K562 (cell line): ENCODE measurements at regions not wholly inside any gene's neighbourhood (a gene's known extent, or its start where the extent isn't known, plus 50 kb on each side); places are given as distances from the start of the nearest gene placed in this dataset.

ENCODE experiments used
- BHLHE40 ChIP-seq: IDR thresholded peaks from 2 replicates; pipeline ENCODE4 v1.6.1; 2011; ENCODE audit warnings: low read length, improper control_type of control experiment
- CTBP1 ChIP-seq: fragments of 450-650 bp; IDR thresholded peaks from 2 replicates; pipeline ENCODE4 v1.6.1; 2016; ENCODE audit warnings: borderline replicate concordance
- GATAD2A ChIP-seq: fragments of 450-650 bp; IDR thresholded peaks from 2 replicates; pipeline ENCODE4 v1.6.1; 2017
- HMG20A ChIP-seq: fragments of 450-650 bp; formaldehyde crosslinking; conservative IDR thresholded peaks from 2 replicates; pipeline ENCODE4 v1.4.0; 2020; ENCODE audit warnings: mild to moderate bottlenecking, mixed read lengths
- HNRNPL ChIP-seq: fragments of 200-400 bp; formaldehyde crosslinking; IDR thresholded peaks from 2 replicates; pipeline ENCODE4 v1.6.1; 2017; ENCODE audit warnings: low read depth, mild to moderate bottlenecking, low read length
- JUN ChIP-seq, 2 experiments: sonication (generic) in 1 of 2; formaldehyde crosslinking in 1 of 2; IDR thresholded peaks; 2 replicates each; pipeline versions ENCODE4 v1.6.1 to v1.8.0; 2012 to 2022; ENCODE audit warnings: borderline replicate concordance in 2 of 2, mild to moderate bottlenecking in 2 of 2, improper control_type of control experiment in 1 of 2, low read depth in 1 of 2, low read length in 1 of 2, missing genetic modification reagents in 1 of 2
- NCOA2 ChIP-seq, 2 experiments: fragments of 450-650 bp; IDR thresholded peaks; 2 replicates each; pipeline ENCODE4 v1.6.1; 2018; ENCODE audit warnings: mild to moderate bottlenecking in 2 of 2, moderate library complexity in 1 of 2; ENCODE audit not compliant: partially characterized antibody in 2 of 2
- NR2C2 ChIP-seq, 2 experiments: fragments of 200-800 bp in 1 of 2; sonication (Bioruptor generic) in 1 of 2; sonication (generic) in 1 of 2; formaldehyde crosslinking in 1 of 2; IDR thresholded peaks; 2 replicates each; pipeline versions ENCODE4 v1.6.1 to v1.8.0; 2016 to 2022; ENCODE audit warnings: mild to moderate bottlenecking in 1 of 2, missing compliant biosample characterization in 1 of 2, missing genetic modification characterization in 1 of 2, missing genetic modification reagents in 1 of 2
- RFX5 ChIP-seq: IDR thresholded peaks from 2 replicates; pipeline ENCODE4 v1.6.1; 2011; ENCODE audit warnings: low read depth, mild to moderate bottlenecking, improper control_type of control experiment, low read length
- SOX6 ChIP-seq: fragments of 450-650 bp; IDR thresholded peaks from 2 replicates; pipeline ENCODE4 v1.6.1; 2014; ENCODE audit warnings: mild to moderate bottlenecking
- SRSF9 ChIP-seq: fragments of 200-400 bp; formaldehyde crosslinking; IDR thresholded peaks from 2 replicates; pipeline ENCODE4 v1.6.1; 2017; ENCODE audit warnings: low read depth, low read length, borderline replicate concordance
- TAF15 ChIP-seq: fragments of 200-400 bp; formaldehyde crosslinking; IDR thresholded peaks from 2 replicates; pipeline ENCODE4 v1.6.1; 2017; ENCODE audit warnings: mild to moderate bottlenecking, low read depth, low read length, moderate library complexity
- ZNF239 ChIP-seq: fragments of 250-450 bp; sonication (Bioruptor Pico); IDR thresholded peaks from 2 replicates; pipeline ENCODE4 v1.4.0; 2020; ENCODE audit warnings: mild to moderate bottlenecking
- ZNF780A ChIP-seq: fragments of 250-450 bp; sonication (Bioruptor Pico); IDR thresholded peaks from 2 replicates; pipeline ENCODE4 v1.5.0; 2021; ENCODE audit warnings: mild to moderate bottlenecking
- TF ChIP-seq, protein P1 (sequence below): fragments of 250-450 bp; sonication (Bioruptor Pico); IDR thresholded peaks from 2 replicates; pipeline ENCODE4 v1.8.0; 2022; ENCODE audit warnings: moderate library complexity, mild to moderate bottlenecking, inconsistent platforms
- TF ChIP-seq, protein P2 (sequence below): fragments of 200-800 bp; sonication (Bioruptor generic); IDR thresholded peaks from 2 replicates; pipeline ENCODE4 v1.6.1; 2016; ENCODE audit warnings: missing genetic modification characterization, missing compliant biosample characterization
- TF ChIP-seq, protein P3 (sequence below): fragments of 250-450 bp; sonication (Bioruptor Pico); IDR thresholded peaks from 2 replicates; pipeline ENCODE4 v1.5.0; 2021
- TF ChIP-seq, protein P4 (sequence below), 3 experiments: fragments of 200-800 bp in 1 of 3; sonication (Bioruptor generic) in 1 of 3; sonication (generic) in 1 of 3; formaldehyde crosslinking in 1 of 3; IDR thresholded peaks; 2 replicates each; pipeline versions ENCODE4 v1.6.1 to v1.8.0; 2016 to 2022; ENCODE audit warnings: mild to moderate bottlenecking in 2 of 3, missing compliant biosample characterization in 2 of 3, missing genetic modification characterization in 2 of 3, missing genetic modification reagents in 1 of 3

DNA sequence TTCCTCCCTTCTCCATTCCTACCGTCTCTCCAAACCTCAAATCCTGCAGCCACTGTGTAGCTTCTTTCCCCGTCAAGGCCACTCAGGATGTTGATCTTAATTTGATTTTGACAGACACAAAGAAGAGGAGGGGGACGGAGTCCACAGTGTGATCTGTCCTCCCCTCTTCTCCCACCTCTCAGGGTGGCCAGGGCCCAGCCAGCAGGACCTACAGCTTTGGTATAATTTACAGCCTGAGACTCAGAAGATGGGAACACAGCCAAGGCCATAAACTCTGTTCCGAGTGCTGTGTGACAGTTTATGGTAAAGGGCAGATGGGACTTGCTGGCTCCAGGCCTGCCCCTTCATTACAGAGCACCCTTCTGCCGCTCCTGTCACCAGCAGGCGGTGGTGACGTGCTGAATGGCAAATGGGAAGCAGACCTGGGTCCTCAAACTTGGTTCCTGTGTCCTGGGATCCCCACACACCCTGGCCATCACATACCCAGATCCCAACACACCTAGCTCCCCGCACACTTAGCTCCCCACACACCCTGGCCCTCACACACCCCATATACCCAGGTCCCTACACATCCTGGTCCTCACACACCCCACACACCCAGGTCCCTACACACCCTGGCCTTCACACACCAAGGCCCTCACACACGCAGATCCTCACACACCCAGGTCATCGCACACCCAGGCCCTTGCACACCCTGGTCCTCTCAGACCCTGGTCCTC lies 71.6 kb downstream of the CD2 start (continued):
- TF ChIP-seq, protein P1, sequence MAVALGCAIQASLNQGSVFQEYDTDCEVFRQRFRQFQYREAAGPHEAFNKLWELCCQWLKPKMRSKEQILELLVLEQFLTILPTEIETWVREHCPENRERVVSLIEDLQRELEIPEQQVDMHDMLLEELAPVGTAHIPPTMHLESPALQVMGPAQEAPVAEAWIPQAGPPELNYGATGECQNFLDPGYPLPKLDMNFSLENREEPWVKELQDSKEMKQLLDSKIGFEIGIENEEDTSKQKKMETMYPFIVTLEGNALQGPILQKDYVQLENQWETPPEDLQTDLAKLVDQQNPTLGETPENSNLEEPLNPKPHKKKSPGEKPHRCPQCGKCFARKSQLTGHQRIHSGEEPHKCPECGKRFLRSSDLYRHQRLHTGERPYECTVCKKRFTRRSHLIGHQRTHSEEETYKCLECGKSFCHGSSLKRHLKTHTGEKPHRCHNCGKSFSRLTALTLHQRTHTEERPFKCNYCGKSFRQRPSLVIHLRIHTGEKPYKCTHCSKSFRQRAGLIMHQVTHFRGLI (CRISPR knock-in tag) = 0 out of 2 replicates have a peak, but pooled peaks have one; percentile 4
- TF ChIP-seq ZNF780A (CRISPR knock-in tag) (no peak), GATAD2A (peak; percentile 43; the same call in 1 of the 2 replicates), HMG20A (CRISPR knock-in tag) (no peak), NR2C2 (CRISPR knock-in tag; IDR thresholded peaks at IDR 0.05) (no peak), NR2C2 (tag; IDR thresholded peaks at IDR 0.05) (peak; percentile 64; the same call in 1 of the 2 replicates), CTBP1 (no peak), RFX5 (no peak), ZNF239 (CRISPR knock-in tag) (no peak), SOX6 (no peak), HNRNPL (no peak), JUN (IDR thresholded peaks at IDR 0.05; ENCODE audit: borderline replicate concordance, low read depth, low read length) (peak; percentile 56; the same call in 1 of the 2 replicates), JUN (CRISPR knock-in tag; IDR thresholded peaks at IDR 0.05; ENCODE audit: borderline replicate concordance) (no peak), TAF15 (no peak), BHLHE40 (peak; percentile 50; the same call in 1 of the 2 replicates), NCOA2 (IDR thresholded peaks at IDR 0.05; ENCODE audit: partially characterized antibody in 2 of 2) (no peak), SRSF9 (no peak)
- TF ChIP-seq, protein P2, sequence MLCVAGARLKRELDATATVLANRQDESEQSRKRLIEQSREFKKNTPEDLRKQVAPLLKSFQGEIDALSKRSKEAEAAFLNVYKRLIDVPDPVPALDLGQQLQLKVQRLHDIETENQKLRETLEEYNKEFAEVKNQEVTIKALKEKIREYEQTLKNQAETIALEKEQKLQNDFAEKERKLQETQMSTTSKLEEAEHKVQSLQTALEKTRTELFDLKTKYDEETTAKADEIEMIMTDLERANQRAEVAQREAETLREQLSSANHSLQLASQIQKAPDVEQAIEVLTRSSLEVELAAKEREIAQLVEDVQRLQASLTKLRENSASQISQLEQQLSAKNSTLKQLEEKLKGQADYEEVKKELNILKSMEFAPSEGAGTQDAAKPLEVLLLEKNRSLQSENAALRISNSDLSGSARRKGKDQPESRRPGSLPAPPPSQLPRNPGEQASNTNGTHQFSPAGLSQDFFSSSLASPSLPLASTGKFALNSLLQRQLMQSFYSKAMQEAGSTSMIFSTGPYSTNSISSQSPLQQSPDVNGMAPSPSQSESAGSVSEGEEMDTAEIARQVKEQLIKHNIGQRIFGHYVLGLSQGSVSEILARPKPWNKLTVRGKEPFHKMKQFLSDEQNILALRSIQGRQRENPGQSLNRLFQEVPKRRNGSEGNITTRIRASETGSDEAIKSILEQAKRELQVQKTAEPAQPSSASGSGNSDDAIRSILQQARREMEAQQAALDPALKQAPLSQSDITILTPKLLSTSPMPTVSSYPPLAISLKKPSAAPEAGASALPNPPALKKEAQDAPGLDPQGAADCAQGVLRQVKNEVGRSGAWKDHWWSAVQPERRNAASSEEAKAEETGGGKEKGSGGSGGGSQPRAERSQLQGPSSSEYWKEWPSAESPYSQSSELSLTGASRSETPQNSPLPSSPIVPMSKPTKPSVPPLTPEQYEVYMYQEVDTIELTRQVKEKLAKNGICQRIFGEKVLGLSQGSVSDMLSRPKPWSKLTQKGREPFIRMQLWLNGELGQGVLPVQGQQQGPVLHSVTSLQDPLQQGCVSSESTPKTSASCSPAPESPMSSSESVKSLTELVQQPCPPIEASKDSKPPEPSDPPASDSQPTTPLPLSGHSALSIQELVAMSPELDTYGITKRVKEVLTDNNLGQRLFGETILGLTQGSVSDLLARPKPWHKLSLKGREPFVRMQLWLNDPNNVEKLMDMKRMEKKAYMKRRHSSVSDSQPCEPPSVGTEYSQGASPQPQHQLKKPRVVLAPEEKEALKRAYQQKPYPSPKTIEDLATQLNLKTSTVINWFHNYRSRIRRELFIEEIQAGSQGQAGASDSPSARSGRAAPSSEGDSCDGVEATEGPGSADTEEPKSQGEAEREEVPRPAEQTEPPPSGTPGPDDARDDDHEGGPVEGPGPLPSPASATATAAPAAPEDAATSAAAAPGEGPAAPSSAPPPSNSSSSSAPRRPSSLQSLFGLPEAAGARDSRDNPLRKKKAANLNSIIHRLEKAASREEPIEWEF = no peak
- TF ChIP-seq, protein P3, sequence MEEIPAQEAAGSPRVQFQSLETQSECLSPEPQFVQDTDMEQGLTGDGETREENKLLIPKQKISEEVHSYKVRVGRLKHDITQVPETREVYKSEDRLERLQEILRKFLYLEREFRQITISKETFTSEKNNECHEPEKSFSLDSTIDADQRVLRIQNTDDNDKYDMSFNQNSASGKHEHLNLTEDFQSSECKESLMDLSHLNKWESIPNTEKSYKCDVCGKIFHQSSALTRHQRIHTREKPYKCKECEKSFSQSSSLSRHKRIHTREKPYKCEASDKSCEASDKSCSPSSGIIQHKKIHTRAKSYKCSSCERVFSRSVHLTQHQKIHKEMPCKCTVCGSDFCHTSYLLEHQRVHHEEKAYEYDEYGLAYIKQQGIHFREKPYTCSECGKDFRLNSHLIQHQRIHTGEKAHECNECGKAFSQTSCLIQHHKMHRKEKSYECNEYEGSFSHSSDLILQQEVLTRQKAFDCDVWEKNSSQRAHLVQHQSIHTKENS (CRISPR knock-in tag) = no peak
- TF ChIP-seq, protein P4, sequence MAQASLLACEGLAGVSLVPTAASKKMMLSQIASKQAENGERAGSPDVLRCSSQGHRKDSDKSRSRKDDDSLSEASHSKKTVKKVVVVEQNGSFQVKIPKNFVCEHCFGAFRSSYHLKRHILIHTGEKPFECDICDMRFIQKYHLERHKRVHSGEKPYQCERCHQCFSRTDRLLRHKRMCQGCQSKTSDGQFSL (CRISPR knock-in tag; IDR thresholded peaks at IDR 0.05) = no peak
- TF ChIP-seq, protein P4 (tag; IDR thresholded peaks at IDR 0.05) = no peak; a peak in 1 of 4 replicates
